ENCODE measurements at regions not wholly inside any gene's neighbourhood (a gene's known extent, or its start where the extent isn't known, plus 50 kb on each side); places are given as distances from the start of the nearest gene placed in this dataset.

DNA sequence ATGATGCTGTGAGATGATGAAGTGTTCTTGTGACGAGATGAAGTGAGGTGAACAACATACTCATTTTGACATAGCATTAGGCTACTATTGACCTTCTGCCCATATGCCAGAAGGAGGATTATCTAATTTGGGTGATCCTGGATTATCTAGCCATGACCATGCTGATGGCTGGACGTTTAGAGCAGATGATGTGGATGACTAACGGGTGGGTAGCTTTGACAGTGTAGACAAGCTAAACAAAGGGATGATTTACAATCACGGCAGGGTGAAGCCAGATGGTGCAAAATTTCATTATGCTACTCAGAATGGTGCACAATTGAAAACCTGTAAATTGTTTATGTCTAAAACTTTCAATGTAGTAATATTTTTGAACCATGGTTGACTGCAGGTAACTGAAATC, 2403.4 kb upstream of the ACO1 start:
- Histone ChIP-seq H3K4ac (ENCODE audit: low read depth, low read length) (no peak overlapping the region), H3K18ac (ENCODE audit: insufficient read length, low read depth, low read length) (no peak overlapping the region), H3K79me1 (ENCODE audit: insufficient read depth, low read depth, low read length, poor library complexity, severe bottlenecking) (no peaks in the 10 kb centered on the region), H2AFZ (ENCODE audit: low read length) (no peak overlapping the region), H2BK5ac (ENCODE audit: insufficient read length, low read length) (no peak overlapping the region), H3K27me3 (ENCODE audit: insufficient read depth, low read length) (no peaks in the 10 kb centered on the region), H3K79me2 (ENCODE audit: insufficient read depth, low read length) (no peaks in the 10 kb centered on the region), H3K4me1 (ENCODE audit: insufficient read depth, low read length) (no peaks in the 10 kb centered on the region), H4K5ac (ENCODE audit: insufficient read length, low read depth, low read length) (no peak overlapping the region), H2BK120ac (ENCODE audit: low read depth, low read length, poor library complexity, severe bottlenecking) (no peak overlapping the region), H3K27ac (ENCODE audit: insufficient read length, low read depth, low read length) (no peak overlapping the region), H2AK5ac (ENCODE audit: insufficient read length, low read length) (no peak overlapping the region), H3K23ac (ENCODE audit: insufficient read length, low read depth, low read length) (no peak overlapping the region), H2BK15ac (ENCODE audit: low read depth, low read length) (no peak overlapping the region), H3K56ac (ENCODE audit: insufficient read length, low read depth, low read length) (no peak overlapping the region), H3K9me3 (ENCODE audit: control insufficient read depth, low read depth, low read length) (no peaks in the 10 kb centered on the region), H3K9ac (ENCODE audit: extremely low read depth, insufficient read length, low read length) (no peak overlapping the region), H4K91ac (ENCODE audit: insufficient read length, low read depth, low read length) (no peak overlapping the region), H2BK12ac (ENCODE audit: insufficient read length, low read depth, low read length) (no peak overlapping the region), H3K23me2 (ENCODE audit: insufficient read length, low read depth, low read length, poor library complexity, severe bottlenecking) (no peaks in the 10 kb centered on the region), H3T11ph (ENCODE audit: low read length) (no peak overlapping the region), H3K4me2 (ENCODE audit: insufficient read depth, insufficient read length, low read length) (no peak overlapping the region), H3K14ac (ENCODE audit: insufficient read depth, low read length) (no peak overlapping the region), H4K20me1 (ENCODE audit: control insufficient read depth, insufficient read depth, insufficient read length) (no peaks in the 10 kb centered on the region), H4K8ac (replicated peaks; ENCODE audit: insufficient read length, low read depth, low read length) (no peak overlapping the region), H2BK20ac (ENCODE audit: low read depth, low read length, poor library complexity, severe bottlenecking) (no peak overlapping the region)
- WGBS (ENCODE audit: extremely low coverage, insufficient read length, low lambda C conversion rate) = no CpG with 5 or more reads among the region's 4 CpGs
- H3K9me3 Mint-ChIP-seq = no peaks in the 10 kb centered on the region
- H3K4me3 Mint-ChIP-seq = no peak overlapping the region
- peaks cover 2 to 4% of the 10 kb centered on the region in 2 experiments; a peak in 2 of 4 replicates for H3K4me1 Mint-ChIP-seq
- TF ChIP-seq, protein P1, sequence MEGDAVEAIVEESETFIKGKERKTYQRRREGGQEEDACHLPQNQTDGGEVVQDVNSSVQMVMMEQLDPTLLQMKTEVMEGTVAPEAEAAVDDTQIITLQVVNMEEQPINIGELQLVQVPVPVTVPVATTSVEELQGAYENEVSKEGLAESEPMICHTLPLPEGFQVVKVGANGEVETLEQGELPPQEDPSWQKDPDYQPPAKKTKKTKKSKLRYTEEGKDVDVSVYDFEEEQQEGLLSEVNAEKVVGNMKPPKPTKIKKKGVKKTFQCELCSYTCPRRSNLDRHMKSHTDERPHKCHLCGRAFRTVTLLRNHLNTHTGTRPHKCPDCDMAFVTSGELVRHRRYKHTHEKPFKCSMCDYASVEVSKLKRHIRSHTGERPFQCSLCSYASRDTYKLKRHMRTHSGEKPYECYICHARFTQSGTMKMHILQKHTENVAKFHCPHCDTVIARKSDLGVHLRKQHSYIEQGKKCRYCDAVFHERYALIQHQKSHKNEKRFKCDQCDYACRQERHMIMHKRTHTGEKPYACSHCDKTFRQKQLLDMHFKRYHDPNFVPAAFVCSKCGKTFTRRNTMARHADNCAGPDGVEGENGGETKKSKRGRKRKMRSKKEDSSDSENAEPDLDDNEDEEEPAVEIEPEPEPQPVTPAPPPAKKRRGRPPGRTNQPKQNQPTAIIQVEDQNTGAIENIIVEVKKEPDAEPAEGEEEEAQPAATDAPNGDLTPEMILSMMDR (conservative IDR thresholded peaks at IDR 0.05) = no peak
- H3K36me3 Mint-ChIP-seq (ENCODE audit: insufficient read depth in 1 of 3, low read depth in 3 of 3) = no peaks in the 10 kb centered on the region
- no peaks in the 10 kb centered on the region for H3K27me3 Mint-ChIP-seq (ENCODE audit: low read depth)
- no peak for DNase-seq
- no peak overlapping the region for H3K27ac Mint-ChIP-seq

Measured in H9 (cell line).